ENCODE measurements at regions not wholly inside any gene's neighbourhood (a gene's known extent, or its start where the extent isn't known, plus 50 kb on each side); places are given as distances from the start of the nearest gene placed in this dataset.

- no peak overlapping the region for H2BK20ac ChIP-seq (ENCODE audit: low read depth, low read length, poor library complexity, severe bottlenecking)
- no CpG with 5 or more reads among the region's 4 CpGs for WGBS (ENCODE audit: extremely low coverage, insufficient read length, low lambda C conversion rate)
- H3K79me1 ChIP-seq (ENCODE audit: insufficient read depth, low read depth, low read length, poor library complexity, severe bottlenecking), result no peaks in the 10 kb centered on the region
- no peak overlapping the region for H3T11ph ChIP-seq (ENCODE audit: low read length)
- TF ChIP-seq, protein P1, sequence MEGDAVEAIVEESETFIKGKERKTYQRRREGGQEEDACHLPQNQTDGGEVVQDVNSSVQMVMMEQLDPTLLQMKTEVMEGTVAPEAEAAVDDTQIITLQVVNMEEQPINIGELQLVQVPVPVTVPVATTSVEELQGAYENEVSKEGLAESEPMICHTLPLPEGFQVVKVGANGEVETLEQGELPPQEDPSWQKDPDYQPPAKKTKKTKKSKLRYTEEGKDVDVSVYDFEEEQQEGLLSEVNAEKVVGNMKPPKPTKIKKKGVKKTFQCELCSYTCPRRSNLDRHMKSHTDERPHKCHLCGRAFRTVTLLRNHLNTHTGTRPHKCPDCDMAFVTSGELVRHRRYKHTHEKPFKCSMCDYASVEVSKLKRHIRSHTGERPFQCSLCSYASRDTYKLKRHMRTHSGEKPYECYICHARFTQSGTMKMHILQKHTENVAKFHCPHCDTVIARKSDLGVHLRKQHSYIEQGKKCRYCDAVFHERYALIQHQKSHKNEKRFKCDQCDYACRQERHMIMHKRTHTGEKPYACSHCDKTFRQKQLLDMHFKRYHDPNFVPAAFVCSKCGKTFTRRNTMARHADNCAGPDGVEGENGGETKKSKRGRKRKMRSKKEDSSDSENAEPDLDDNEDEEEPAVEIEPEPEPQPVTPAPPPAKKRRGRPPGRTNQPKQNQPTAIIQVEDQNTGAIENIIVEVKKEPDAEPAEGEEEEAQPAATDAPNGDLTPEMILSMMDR (conservative IDR thresholded peaks at IDR 0.05), result no peak
- peak overlapping the region in 1 of 3 experiments; percentile 96; a peak in 3 of 7 replicates for H3K27ac Mint-ChIP-seq
- H2BK5ac ChIP-seq (ENCODE audit: insufficient read length, low read length), result no peak overlapping the region
- no peak for DNase-seq
- H2AFZ ChIP-seq (ENCODE audit: low read length), result no peak overlapping the region
- H3K23me2 ChIP-seq (ENCODE audit: insufficient read length, low read depth, low read length, poor library complexity, severe bottlenecking), result no peaks in the 10 kb centered on the region
- no peak overlapping the region for H4K5ac ChIP-seq (ENCODE audit: insufficient read length, low read depth, low read length)
- H2AK5ac ChIP-seq (ENCODE audit: insufficient read length, low read length), result no peak overlapping the region
- H2BK12ac ChIP-seq (ENCODE audit: insufficient read length, low read depth, low read length), result no peak overlapping the region
- H3K4me1 Mint-ChIP-seq, result peaks cover 61% of the 10 kb centered on the region in 2 experiments
- no peak overlapping the region for H3K14ac ChIP-seq (ENCODE audit: insufficient read depth, low read length)
- no peak overlapping the region for H3K9ac ChIP-seq (ENCODE audit: extremely low read depth, insufficient read length, low read length)
- no peak overlapping the region for H3K18ac ChIP-seq (ENCODE audit: insufficient read length, low read depth, low read length)
- no peak overlapping the region for H4K91ac ChIP-seq (ENCODE audit: insufficient read length, low read depth, low read length)
- no peaks in the 10 kb centered on the region; a peak in 1 of 5 replicates for H3K9me3 Mint-ChIP-seq
- no peaks in the 10 kb centered on the region; the same call in 1 of the 2 replicates for H3K27me3 Mint-ChIP-seq (ENCODE audit: low read depth)
- H3K4me1 ChIP-seq (ENCODE audit: insufficient read depth, low read length), result peaks cover 3% of the 10 kb centered on the region; the same call in 1 of the 2 replicates
- H3K4me2 ChIP-seq (ENCODE audit: insufficient read depth, insufficient read length, low read length), result no peak overlapping the region
- no peak overlapping the region for H3K23ac ChIP-seq (ENCODE audit: insufficient read length, low read depth, low read length)
- H4K20me1 ChIP-seq (ENCODE audit: control insufficient read depth, insufficient read depth, insufficient read length), result no peaks in the 10 kb centered on the region
- no peaks in the 10 kb centered on the region for H3K27me3 ChIP-seq (ENCODE audit: insufficient read depth, low read length)
- no peaks in the 10 kb centered on the region for H3K36me3 Mint-ChIP-seq (ENCODE audit: insufficient read depth in 1 of 3, low read depth in 3 of 3)
- H3K27ac ChIP-seq (ENCODE audit: insufficient read length, low read depth, low read length), result peak overlapping the region; percentile 41
- no peak overlapping the region for H3K56ac ChIP-seq (ENCODE audit: insufficient read length, low read depth, low read length)
- no peak overlapping the region for H2BK120ac ChIP-seq (ENCODE audit: low read depth, low read length, poor library complexity, severe bottlenecking)
- no peak overlapping the region for H3K4ac ChIP-seq (ENCODE audit: low read depth, low read length)
- no peaks in the 10 kb centered on the region for H3K9me3 ChIP-seq (ENCODE audit: control insufficient read depth, low read depth, low read length)
- no peaks in the 10 kb centered on the region for H3K79me2 ChIP-seq (ENCODE audit: insufficient read depth, low read length)
- H4K8ac ChIP-seq (replicated peaks; ENCODE audit: insufficient read length, low read depth, low read length), result no peak overlapping the region
- H3K4me3 Mint-ChIP-seq, result no peak overlapping the region
- no peak overlapping the region for H2BK15ac ChIP-seq (ENCODE audit: low read depth, low read length)
These were observed 69.9 kb upstream of the WDR26 start for GRCh38 chr1:224504297-224505041.

All from H9 (cell line).